GM19238 (cell line): ENCODE measurements at regions not wholly inside any gene's neighbourhood (a gene's known extent, or its start where the extent isn't known, plus 50 kb on each side); places are given as distances from the start of the nearest gene placed in this dataset.
"Not testable (repeated sequence)": the region's sequence is repeated elsewhere in the genome, so short reads cannot be mapped to it uniquely, and the experiment has no call there.

Source experiments
- DNase-seq: peaks from one replicate; pipeline ENCODE4 v3.0.0; 2011; ENCODE audit warnings: low spot score; ENCODE audit not compliant: insufficient read length

DNA sequence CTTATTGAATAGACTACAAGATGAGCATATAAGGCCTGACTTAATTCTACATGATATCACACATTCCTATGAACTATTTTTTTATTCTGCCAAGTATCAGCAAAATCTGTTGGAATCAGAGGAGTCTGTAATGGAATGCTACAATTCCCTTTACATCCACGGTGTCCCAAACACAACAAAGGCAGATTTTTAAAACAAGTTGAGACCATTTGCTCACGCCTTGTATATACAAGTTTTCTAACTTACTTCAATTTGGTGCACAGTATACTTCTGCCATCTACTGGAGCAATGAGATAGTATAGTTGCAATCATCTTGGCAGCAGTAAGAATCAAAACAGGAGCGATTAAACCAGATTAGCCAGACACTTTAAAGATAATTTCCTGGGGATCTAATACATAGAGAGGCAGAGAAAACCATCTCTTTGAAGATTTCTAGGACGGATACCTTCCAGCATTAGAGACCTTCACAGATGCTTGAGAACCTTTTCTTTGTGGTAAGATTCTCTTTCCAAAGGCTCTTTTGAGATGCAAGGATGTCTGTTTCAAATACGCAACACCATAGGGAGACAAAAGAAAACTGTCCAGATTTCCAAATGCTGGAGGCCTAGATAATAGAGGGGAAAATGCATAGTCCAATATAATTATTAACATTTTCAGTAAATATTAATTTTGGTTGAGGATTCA, 302.0 kb upstream of the MIR17HG start:
- DNase-seq, result no peak

GRCh38 chr13:91046715-91047327, 300.7 kb upstream of the MIR17HG start:
- DNase-seq, result no peak

- DNase-seq, result no peak
These were observed 296.5 kb upstream of the MIR17HG start for GRCh38 chr13:91050970-91051369.

DNA sequence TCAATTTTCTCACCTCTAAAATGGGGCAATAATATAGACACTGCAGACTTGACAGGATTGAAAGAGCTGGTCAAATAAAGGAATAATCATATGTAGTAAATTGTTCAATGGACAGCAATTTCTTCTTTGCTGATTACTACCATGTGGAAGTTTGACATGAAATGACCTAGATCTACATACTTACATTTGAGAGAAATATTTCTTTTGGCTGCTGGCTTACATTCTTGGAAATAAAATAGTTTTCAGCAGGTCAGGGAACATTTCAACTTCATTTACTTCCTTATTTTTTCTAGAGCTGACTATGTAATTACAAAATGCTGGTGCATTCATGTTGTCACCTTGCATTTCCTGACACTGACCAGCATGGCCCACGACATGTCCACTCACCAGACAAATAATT, 294.6 kb upstream of the MIR17HG start:
- DNase-seq, result no peak

DNA sequence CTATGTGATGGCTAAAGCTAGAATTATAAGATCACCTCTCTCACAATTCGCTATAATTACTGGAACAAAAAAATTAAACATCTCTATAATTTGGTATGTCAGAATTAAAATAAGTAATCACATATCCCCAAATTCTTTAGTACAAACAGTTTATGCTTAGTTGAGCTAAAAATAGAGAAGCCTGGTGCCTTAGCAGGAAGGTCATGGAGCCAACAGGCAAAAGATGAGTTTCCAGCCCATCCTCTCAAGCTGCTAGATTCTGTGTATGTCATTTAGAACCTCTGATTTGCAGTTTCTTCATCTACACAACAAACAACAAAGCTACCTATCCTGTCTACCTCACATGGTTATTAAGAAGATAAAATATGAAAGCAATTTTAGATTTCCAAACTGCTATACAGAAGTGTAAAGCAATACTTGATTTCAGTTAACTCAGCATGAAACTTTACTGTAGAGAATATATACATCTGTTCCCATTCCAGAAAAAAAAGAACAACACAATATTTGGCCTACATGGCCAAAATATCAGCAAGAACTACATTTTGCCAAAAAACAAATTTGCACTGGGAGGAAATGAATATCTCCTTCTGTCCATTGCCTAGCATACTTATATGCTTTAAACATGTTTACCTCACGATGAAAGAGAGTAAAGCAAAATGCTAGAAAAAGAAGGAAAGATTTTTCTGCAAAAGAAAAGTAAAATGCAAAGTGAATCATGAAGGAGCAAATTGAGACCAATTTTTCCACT, 294.0 kb upstream of the MIR17HG start:
- DNase-seq, result no peak

GRCh38 chr13:91054902-91055301, 292.6 kb upstream of the MIR17HG start:
- DNase-seq, result no peak

GRCh38 chr13:91056746-91057145, 290.7 kb upstream of the MIR17HG start:
- no peak for DNase-seq

DNA sequence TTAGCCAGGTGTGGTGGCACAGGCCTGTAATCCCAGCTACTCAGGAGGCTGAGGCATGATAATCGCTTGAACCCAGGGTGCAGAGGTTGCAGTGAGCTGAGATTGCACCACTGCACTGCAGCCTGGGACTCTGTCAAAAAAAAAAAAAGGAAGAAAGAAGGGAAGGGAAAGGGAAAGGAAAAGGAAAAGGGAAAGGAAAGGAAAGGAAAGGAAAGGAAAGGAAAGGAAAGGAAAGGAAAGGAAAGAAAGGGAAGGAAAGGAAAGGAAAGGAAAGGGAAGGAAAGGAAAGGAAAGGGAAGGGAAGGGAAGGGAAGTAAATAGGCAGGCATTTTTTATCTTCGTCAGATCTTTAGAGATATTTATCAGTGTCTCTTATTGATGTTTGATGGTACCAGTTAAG, 290.0 kb upstream of the MIR17HG start:
- DNase-seq, result not testable (repeated sequence)

- DNase-seq, result no peak
These were observed 289.4 kb upstream of the MIR17HG start for GRCh38 chr13:91058066-91058465.

DNA sequence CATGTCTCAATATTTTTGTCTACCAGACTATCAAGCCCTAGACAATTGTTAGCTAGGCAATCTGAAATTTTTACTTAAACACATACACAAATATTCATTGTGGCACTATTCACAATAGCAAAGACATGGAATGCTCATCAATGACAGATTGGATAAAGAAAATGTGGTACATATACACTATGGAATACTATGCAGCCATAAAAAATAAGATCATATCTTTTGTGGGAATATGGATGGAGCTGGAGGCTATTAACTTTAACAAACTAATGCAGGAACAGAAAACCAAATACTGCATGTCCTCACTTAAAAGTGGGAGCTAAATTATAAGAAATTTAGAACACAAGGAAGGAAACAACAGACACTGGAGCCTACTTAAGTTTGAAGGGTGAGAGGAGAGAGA, 288.6 kb upstream of the MIR17HG start:
- no peak for DNase-seq

GRCh38 chr13:91066745-91067144, 280.7 kb upstream of the MIR17HG start:
- no peak for DNase-seq

DNA sequence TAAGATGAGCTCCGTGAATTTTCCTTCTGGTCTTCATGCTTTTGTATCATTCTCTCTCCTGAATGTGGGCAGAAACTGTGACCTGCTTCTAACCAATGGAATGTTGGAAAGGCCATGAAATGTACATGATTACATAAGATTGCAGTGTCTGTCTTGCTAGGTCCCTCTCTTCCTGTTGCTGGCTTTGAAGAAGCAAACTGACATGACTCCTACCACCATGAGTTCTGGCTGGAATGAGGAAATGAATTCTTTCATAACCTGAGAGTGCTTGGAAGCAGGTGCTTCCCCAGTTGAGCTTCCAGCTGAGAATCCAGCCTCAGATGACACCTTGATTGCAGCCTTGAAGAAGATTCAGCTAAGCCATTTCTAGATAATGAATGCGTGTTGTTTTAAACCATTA, 275.0 kb upstream of the MIR17HG start:
- no peak for DNase-seq

GRCh38 chr13:91074091-91074490, 273.4 kb upstream of the MIR17HG start:
- no peak for DNase-seq

- DNase-seq, result no peak
These were observed 270.7 kb upstream of the MIR17HG start for GRCh38 chr13:91076830-91077229.

DNA sequence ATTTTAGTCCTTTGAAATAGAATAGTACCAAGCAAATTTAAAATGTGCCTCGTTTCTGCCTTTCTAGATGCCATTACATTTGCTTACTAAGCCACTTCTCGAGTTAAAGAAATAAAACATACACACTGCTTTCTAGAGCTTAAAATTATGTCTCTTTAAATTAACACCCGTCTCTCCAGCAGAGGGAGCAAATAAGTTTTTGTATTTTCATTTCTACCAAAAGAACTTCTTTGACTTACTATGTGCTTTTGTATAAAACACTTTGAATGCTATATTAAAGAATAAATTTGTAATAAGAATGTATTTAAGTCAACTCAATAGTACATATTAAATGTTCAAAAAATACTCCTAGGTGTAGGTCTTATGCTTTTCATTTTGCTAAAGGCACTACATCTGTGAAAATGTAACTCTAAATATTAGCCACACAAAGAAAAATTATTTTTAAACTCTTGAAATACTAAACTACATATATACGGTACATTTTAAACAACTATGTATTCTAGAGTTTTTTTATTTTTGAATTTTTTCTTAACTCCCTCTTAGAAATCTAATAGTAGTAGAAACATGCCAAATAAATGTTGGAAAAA, 269.3 kb upstream of the MIR17HG start:
- no peak for DNase-seq

GRCh38 chr13:91079176-91079575, 268.3 kb upstream of the MIR17HG start:
- no peak for DNase-seq

GRCh38 chr13:91085127-91085526, 262.4 kb upstream of the MIR17HG start:
- no peak for DNase-seq

DNA sequence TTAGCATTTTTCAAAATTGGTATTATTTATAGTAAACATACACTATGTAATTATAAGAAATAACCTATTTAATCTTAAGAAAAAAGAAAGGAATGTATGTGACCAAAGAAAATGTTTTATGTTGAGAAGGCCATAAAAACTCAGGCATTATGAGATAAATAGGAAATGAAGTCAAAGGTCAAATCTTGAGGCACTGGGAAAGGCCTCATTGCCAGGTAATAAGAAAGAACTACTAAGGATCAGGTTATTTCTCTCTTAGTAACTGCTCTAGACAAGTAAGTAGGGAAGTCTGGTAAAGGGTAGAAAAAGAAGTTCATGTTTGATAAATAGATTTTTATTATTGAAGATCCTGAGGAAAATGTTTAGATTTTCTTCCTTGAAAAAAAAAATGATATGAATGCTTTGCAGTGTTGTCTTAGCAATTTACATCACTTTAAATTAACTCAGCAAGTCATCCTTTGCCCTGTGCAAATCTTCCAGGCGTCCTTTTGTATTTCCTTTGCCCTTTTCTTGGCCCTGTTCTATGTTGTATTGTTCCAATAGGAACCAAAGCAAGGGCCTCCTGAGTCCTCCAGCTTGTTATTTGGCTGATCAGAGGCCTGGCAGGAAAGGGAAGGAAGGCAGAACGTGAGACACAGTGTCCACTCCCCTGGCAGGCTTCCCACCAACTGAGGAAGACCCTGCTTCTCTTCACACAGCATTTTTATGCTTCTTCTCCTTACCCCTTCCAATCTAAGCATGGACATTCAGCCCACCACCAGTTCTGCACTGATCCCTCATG, 260.4 kb upstream of the MIR17HG start:
- DNase-seq, result no peak

DNA sequence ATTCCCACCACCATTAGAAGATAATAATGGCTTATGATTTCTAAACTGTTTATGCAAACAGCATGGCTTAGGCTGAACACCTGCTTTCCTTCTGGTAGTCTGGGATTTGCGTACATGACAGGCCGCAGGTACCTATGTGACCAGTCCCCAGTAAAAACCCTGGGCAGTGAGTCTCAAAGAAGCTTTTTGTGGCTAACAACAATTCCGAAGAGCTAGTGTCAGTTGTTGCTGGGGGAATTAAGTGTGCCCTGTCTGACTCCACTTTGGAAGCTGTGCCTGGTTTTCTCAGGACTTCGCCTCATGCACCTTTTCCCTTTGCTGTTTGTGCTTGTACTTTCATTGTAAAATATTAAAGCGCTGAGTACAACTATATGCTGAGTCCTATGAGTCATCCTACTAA, 250.2 kb upstream of the MIR17HG start:
- DNase-seq, result no peak

DNA sequence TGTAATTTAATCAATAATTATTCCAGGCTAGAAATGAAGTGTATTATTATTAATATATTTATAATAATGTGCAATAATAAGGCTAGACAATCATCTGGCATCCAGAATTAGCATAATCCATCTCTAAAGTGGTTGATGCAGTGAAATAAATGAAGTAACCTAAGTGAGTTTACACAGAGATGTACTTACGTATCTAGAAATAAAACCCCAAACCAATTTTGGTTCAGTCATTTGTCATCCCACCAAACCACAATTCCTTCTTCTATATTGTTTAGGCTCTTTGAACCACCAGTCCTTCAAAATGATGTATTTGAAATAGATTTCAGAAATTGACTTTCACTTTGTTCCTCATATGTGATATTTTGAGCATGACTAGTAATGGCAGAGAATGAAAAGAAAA, 247.6 kb upstream of the MIR17HG start:
- no peak for DNase-seq

GRCh38 chr13:91100944-91101343, 246.5 kb upstream of the MIR17HG start:
- DNase-seq, result no peak

GRCh38 chr13:91101381-91101780, 246.1 kb upstream of the MIR17HG start:
- DNase-seq, result no peak
